Endodermal cell (in vitro differentiated cells): ENCODE measurements at regions not wholly inside any gene's neighbourhood (a gene's known extent, or its start where the extent isn't known, plus 50 kb on each side); places are given as distances from the start of the nearest gene placed in this dataset.
A peak's percentile ranks its signal among the peaks of the same experiment; 100 is the strongest.
"Not testable (repeated sequence)": the region's sequence is repeated elsewhere in the genome, so short reads cannot be mapped to it uniquely, and the experiment has no call there.

Experiments
- DNase-seq: peaks from one replicate; pipeline ENCODE4 v3.0.0-alpha.2; 2017
- H3K27ac ChIP-seq: 2 replicates; pipeline ENCODE4 v1.5.1; 2013; ENCODE audit warnings: mild to moderate bottlenecking, low read depth, low read length, moderate library complexity
- H3K27me3 ChIP-seq: 2 replicates; pipeline ENCODE4 v1.6.1; 2013; ENCODE audit warnings: mild to moderate bottlenecking, low read length, moderate library complexity; ENCODE audit not compliant: insufficient read depth, control insufficient read depth, poor library complexity, severe bottlenecking
- H3K36me3 ChIP-seq: 2 replicates; pipeline ENCODE4 v1.7.0; 2013; ENCODE audit warnings: mild to moderate bottlenecking, low read length, moderate library complexity; ENCODE audit not compliant: control insufficient read depth, insufficient read depth
- H3K4me1 ChIP-seq: one replicate; pipeline ENCODE4 v1.7.0; 2013; ENCODE audit warnings: low read length; ENCODE audit not compliant: control insufficient read depth, insufficient read depth
- H3K4me3 ChIP-seq: 2 replicates; pipeline ENCODE4 v1.5.1; 2013; ENCODE audit warnings: mild to moderate bottlenecking, low read length, moderate library complexity
- H3K9ac ChIP-seq: 2 replicates; pipeline ENCODE4 v1.6.1; 2013; ENCODE audit warnings: mild to moderate bottlenecking, low read length, moderate library complexity; ENCODE audit not compliant: poor library complexity, severe bottlenecking; ENCODE audit errors: extremely low read depth
- H3K9me3 ChIP-seq: 2 replicates; pipeline ENCODE4 v1.6.1; 2013; ENCODE audit warnings: mild to moderate bottlenecking, low read length, moderate library complexity; ENCODE audit not compliant: control insufficient read depth
- H3K27ac Mint-ChIP-seq: 2 replicates; pipeline ENCODE4 v1.8.0; 2020; ENCODE audit warnings: mixed read lengths
- H3K27me3 Mint-ChIP-seq: 2 replicates; pipeline ENCODE4 v1.8.0; 2021; ENCODE audit warnings: mild to moderate bottlenecking, mixed read lengths; ENCODE audit not compliant: insufficient read depth
- H3K36me3 Mint-ChIP-seq: 2 replicates; pipeline ENCODE4 v1.8.0; 2020; ENCODE audit warnings: low read depth, mixed read lengths
- H3K4me1 Mint-ChIP-seq: 2 replicates; pipeline ENCODE4 v1.8.0; 2020; ENCODE audit warnings: mixed read lengths
- H3K4me3 Mint-ChIP-seq: 2 replicates; pipeline ENCODE4 v1.8.0; 2020; ENCODE audit warnings: mild to moderate bottlenecking, moderate library complexity, mixed read lengths
- H3K9me3 Mint-ChIP-seq: 2 replicates; pipeline ENCODE4 v1.8.0; 2020; ENCODE audit warnings: mild to moderate bottlenecking, mixed read lengths
- WGBS, 2 experiments: methylation state at CpG; one replicate each; pipeline versions ENCODE4 v1.1.5 to v1.1.7; 2013; ENCODE audit warnings: missing lambda C conversion rate in 2 of 2, mixed read lengths in 1 of 2; ENCODE audit not compliant: insufficient coverage in 1 of 2, insufficient read length in 1 of 2; 5-methylcytosine and 5-hydroxymethylcytosine counted together
- TF ChIP-seq, protein P1 (sequence below): fragments of 200-600 bp; sonication (generic); conservative IDR thresholded peaks from 2 replicates; pipeline ENCODE4 v1.5.0; 2021; ENCODE audit warnings: antibody characterized with exemption, mild to moderate bottlenecking

DNA sequence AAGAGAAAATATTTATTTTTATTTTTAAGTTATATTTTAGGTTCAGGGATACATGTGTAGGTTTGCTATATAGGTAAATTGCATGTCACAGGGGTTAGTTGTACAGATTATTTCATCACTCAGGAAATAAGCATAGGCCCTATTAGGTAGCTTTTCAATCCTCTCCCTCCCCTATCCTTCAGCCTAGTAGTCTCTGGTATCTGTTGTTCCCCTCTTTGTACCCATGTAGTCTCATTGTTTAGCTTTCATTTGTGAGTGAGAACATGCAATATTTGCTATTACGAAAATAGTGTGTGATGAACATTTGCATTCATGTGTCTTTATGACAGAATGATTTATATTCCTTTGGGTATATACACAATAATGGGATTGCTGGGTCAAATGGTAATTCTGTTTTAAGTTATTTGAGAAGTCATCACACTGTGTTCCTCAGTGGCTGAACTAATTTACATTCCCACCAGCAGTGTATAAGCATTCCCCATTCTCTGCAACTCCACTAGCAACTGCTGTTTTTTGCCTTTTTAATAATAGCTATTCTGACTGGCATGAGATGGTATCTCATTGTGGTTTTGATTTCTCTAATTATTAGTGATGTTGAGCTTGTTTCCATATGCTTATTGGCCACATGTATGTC is 863.3 kb downstream of the TTLL7 start:
- H3K36me3 Mint-ChIP-seq, H3K27me3 Mint-ChIP-seq, H3K4me1 Mint-ChIP-seq, H3K9me3 ChIP-seq, H3K4me1 ChIP-seq, H3K9me3 Mint-ChIP-seq, H3K27me3 ChIP-seq, H3K4me3 ChIP-seq, H3K9ac ChIP-seq, H3K36me3 ChIP-seq, DNase-seq, H3K4me3 Mint-ChIP-seq, H3K27ac ChIP-seq: not testable (repeated sequence)
- peak overlapping the region; percentile 82 for H3K27ac Mint-ChIP-seq
- WGBS, 2 experiments = no CpG with 5 or more reads among the region's 1 CpG

DNA sequence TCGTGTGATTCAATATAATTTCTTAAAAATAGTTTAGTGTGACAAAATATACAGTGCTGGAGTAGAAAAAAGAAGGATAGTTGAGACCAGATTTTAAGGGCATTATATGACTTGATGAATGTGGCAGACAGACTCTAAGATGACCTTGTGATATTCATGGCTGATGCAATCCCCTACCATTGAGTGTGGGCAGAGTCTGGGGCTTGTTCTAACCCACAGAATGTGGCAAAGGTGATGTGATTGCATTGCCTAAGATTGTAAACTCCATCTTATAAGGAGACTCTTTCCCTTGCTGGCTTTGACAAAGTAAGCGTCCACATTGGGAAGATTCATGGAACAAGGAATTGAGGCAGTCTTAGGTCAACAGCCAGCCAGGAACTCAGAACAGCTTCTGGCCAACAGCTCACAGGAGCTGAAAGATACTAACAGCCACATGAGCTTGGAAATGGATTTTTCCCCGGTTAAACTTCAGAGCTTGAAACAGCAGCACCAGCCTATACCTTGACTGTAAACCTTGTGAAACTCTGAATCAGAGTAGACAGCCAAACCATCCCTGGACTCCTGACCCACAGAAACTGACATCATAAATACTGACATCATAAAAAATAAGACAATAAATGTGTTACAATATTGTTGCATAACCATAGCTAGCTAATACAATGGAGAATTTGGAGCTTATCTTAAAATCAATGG is 864.5 kb downstream of the TTLL7 start:
- H3K27me3 Mint-ChIP-seq, H3K9me3 Mint-ChIP-seq, H3K9ac ChIP-seq, H3K27me3 ChIP-seq, DNase-seq, H3K4me1 ChIP-seq, H3K27ac Mint-ChIP-seq, H3K36me3 Mint-ChIP-seq, H3K4me3 Mint-ChIP-seq, H3K4me3 ChIP-seq, H3K4me1 Mint-ChIP-seq, H3K9me3 ChIP-seq, H3K27ac ChIP-seq, H3K36me3 ChIP-seq: not testable (repeated sequence)
- no CpG with 5 or more reads among the region's 3 CpGs for WGBS, 2 experiments

DNA sequence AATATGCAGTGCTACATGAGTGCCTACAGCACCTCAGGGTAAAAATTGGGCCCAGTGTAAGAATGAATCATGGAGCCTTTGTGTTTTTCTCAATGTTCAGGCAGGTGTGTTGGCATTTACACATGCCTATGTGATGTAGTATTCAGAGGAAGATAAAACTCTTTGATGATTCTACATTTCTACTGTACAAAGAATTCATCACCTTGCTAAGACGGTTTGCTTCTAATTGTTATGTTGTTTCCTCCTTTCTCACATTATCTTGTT is 867.3 kb downstream of the TTLL7 start:
- Histone ChIP-seq H3K4me3 (no peak overlapping the region), H3K36me3 (no peaks in the 10 kb centered on the region), H3K9ac (no peak overlapping the region), H3K27ac (no peak overlapping the region), H3K9me3 (no peaks in the 10 kb centered on the region), H3K27me3 (no peaks in the 10 kb centered on the region), H3K4me1 (no peaks in the 10 kb centered on the region)
- no peak for DNase-seq
- no peak overlapping the region for H3K27ac Mint-ChIP-seq
- peaks cover 8% of the 10 kb centered on the region for H3K36me3 Mint-ChIP-seq
- 91 to 100% methylated on average over 1 of the region's 1 CpG for WGBS, 2 experiments
- TF ChIP-seq, protein P1, sequence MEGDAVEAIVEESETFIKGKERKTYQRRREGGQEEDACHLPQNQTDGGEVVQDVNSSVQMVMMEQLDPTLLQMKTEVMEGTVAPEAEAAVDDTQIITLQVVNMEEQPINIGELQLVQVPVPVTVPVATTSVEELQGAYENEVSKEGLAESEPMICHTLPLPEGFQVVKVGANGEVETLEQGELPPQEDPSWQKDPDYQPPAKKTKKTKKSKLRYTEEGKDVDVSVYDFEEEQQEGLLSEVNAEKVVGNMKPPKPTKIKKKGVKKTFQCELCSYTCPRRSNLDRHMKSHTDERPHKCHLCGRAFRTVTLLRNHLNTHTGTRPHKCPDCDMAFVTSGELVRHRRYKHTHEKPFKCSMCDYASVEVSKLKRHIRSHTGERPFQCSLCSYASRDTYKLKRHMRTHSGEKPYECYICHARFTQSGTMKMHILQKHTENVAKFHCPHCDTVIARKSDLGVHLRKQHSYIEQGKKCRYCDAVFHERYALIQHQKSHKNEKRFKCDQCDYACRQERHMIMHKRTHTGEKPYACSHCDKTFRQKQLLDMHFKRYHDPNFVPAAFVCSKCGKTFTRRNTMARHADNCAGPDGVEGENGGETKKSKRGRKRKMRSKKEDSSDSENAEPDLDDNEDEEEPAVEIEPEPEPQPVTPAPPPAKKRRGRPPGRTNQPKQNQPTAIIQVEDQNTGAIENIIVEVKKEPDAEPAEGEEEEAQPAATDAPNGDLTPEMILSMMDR = no peak
- peaks cover 8% of the 10 kb centered on the region for H3K9me3 Mint-ChIP-seq
- no peak overlapping the region for H3K4me3 Mint-ChIP-seq
- no peaks in the 10 kb centered on the region for H3K4me1 Mint-ChIP-seq
- H3K27me3 Mint-ChIP-seq = no peaks in the 10 kb centered on the region

GRCh38 chr1:83130886-83131691 is 867.8 kb downstream of the TTLL7 start:
- TF ChIP-seq, protein P1 = no peak
- Mint-ChIP-seq H3K4me1 (no peaks in the 10 kb centered on the region), H3K36me3 (peaks cover 8% of the 10 kb centered on the region), H3K9me3 (peaks cover 8% of the 10 kb centered on the region), H3K27me3 (no peaks in the 10 kb centered on the region), H3K27ac (no peak overlapping the region), H3K4me3 (no peak overlapping the region)
- no peak for DNase-seq
- Histone ChIP-seq H3K9me3 (no peaks in the 10 kb centered on the region), H3K27ac (no peak overlapping the region), H3K4me3 (no peak overlapping the region), H3K36me3 (no peaks in the 10 kb centered on the region), H3K4me1 (no peaks in the 10 kb centered on the region), H3K27me3 (no peaks in the 10 kb centered on the region), H3K9ac (no peak overlapping the region)
- 86 to 89% methylated on average over 2 to 3 of the region's 3 CpGs for WGBS, 2 experiments
